ENCODE measurements at regions not wholly inside any gene's neighbourhood (a gene's known extent, or its start where the extent isn't known, plus 50 kb on each side); places are given as distances from the start of the nearest gene placed in this dataset.

DNA sequence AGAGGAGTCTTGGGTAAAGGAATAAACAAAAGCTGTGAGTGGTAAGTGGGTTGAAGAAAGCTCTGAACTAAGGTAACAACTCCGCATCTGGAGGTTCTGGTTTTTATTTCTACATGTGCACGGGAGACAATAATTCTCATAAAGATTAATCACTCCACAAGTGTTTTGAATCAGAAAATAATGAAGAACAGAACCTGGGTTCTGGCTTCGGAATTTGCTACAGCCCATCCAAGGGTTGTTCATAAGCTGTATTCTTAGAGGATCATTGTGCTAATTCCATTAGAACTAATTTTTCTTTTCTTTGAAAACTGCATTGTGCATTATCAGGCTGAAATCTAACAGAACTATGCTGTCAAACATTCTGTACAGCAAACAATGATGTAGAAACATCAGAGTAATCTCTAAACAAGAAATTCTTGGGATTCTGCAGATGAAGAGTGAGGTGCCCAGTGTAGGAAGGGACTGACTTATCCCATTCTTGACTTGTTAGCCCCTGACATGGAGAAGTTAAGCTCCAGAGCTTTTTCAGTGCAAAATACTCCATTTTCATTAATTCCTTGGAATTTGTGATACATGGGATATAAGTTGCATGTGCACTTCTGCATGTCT lies 368.2 kb downstream of the COG6 start (continued):
- TF ChIP-seq ZIC2 (tag by site-specific recombination; IDR thresholded peaks at IDR 0.05) (no peak), SETDB1 (IDR thresholded peaks at IDR 0.05; ENCODE audit: insufficient read length, low read length) (no peak), ZNF549 (tag by site-specific recombination; IDR thresholded peaks at IDR 0.05) (no peak), ZXDB (tag by site-specific recombination; IDR thresholded peaks at IDR 0.05) (no peak), ZNF530 (tag by site-specific recombination; IDR thresholded peaks at IDR 0.05; ENCODE audit: low read depth) (no peak), IKZF3 (tag by site-specific recombination; IDR thresholded peaks at IDR 0.05) (no peak), ZNF704 (tag by site-specific recombination; IDR thresholded peaks at IDR 0.05) (no peak), ZBTB21 (tag by site-specific recombination; IDR thresholded peaks at IDR 0.05) (no peak), ZNF133 (tag by site-specific recombination; IDR thresholded peaks at IDR 0.05) (no peak), ZNF280D (tag by site-specific recombination; IDR thresholded peaks at IDR 0.05) (no peak), ZNF174 (tag by site-specific recombination; IDR thresholded peaks at IDR 0.05) (no peak)
- TF ChIP-seq, protein P1, sequence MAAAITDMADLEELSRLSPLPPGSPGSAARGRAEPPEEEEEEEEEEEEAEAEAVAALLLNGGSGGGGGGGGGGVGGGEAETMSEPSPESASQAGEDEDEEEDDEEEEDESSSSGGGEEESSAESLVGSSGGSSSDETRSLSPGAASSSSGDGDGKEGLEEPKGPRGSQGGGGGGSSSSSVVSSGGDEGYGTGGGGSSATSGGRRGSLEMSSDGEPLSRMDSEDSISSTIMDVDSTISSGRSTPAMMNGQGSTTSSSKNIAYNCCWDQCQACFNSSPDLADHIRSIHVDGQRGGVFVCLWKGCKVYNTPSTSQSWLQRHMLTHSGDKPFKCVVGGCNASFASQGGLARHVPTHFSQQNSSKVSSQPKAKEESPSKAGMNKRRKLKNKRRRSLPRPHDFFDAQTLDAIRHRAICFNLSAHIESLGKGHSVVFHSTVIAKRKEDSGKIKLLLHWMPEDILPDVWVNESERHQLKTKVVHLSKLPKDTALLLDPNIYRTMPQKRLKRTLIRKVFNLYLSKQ (tag by site-specific recombination; IDR thresholded peaks at IDR 0.05; ENCODE audit: borderline replicate concordance): no peak

DNA sequence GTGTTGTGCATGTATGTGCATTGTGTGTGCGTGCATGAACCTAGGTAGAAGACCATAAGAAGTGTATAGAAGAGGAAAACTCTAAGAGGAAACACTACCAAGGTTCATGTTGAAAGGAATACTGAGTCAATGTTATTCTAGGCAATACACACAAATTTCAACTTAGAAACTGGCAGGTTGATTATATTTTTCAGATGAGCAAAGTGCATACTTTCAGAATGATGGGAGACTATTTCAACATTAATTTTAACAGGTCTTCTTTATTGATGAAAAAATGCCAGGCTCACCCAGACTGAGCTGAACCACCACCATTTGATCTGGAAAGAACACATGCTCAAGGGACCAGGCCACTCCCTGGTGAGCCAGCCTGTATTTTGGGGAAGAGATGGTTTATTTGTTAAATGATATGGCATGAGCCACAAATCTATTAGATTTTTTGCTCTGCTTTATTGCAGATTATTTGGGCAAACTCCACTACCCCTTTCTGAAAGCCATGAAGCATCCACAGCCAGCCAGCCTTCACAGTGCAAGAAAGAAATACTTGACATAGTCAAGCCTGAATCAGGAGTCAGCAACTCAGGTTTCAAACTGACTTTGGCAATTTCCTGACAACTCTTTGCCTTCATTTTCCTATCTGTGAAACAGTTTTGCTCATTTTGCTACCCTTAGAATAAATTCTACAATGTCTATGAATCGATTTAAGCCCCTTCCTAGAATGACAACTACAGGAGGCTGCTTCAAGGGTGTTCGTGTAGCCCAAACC lies 368.9 kb downstream of the COG6 start:
- H3K36me3 ChIP-seq (ENCODE audit: control insufficient read depth in 2 of 2, insufficient read depth in 1 of 2, low read length in 2 of 2): no peaks in the 10 kb centered on the region
- no peak overlapping the region for H3K4me3 ChIP-seq (ENCODE audit: low read depth, low read length)
- ChIA-PET POLR2A (no interaction called here), CTCF (no interaction called here)
- H3K4me1 ChIP-seq (ENCODE audit: control insufficient read depth, insufficient read depth, low read length): no peaks in the 10 kb centered on the region
- H3K9me3 ChIP-seq (ENCODE audit: control insufficient read depth, insufficient read depth, low read depth, low read length): no peaks in the 10 kb centered on the region
- no peak overlapping the region for H3K27ac ChIP-seq (ENCODE audit: extremely low read depth, low read depth, low read length)
- TF ChIP-seq ZNF843 (tag by site-specific recombination; IDR thresholded peaks at IDR 0.05) (no peak), ZFP3 (tag by site-specific recombination; IDR thresholded peaks at IDR 0.05; ENCODE audit: low read depth) (no peak), ZNF394 (tag by site-specific recombination; IDR thresholded peaks at IDR 0.05; ENCODE audit: borderline replicate concordance) (no peak), KLF8 (tag by site-specific recombination; IDR thresholded peaks at IDR 0.05) (no peak), SCRT1 (tag by site-specific recombination; IDR thresholded peaks at IDR 0.05; ENCODE audit: borderline replicate concordance) (no peak), ZNF138 (tag by site-specific recombination; IDR thresholded peaks at IDR 0.05; ENCODE audit: borderline replicate concordance) (no peak), ZSCAN18 (tag by site-specific recombination; IDR thresholded peaks at IDR 0.05) (no peak), ZNF623 (tag by site-specific recombination; IDR thresholded peaks at IDR 0.05) (no peak), ZNF26 (tag by site-specific recombination; IDR thresholded peaks at IDR 0.05) (no peak), ZSCAN30 (tag by site-specific recombination; IDR thresholded peaks at IDR 0.05) (no peak), ZNF311 (tag by site-specific recombination; IDR thresholded peaks at IDR 0.05; ENCODE audit: borderline replicate concordance) (no peak), ZBTB17 (tag by site-specific recombination; IDR thresholded peaks at IDR 0.05) (no peak), ZBTB49 (tag by site-specific recombination; IDR thresholded peaks at IDR 0.05; ENCODE audit: low read depth) (no peak)
